ENCODE measurements at regions not wholly inside any gene's neighbourhood (a gene's known extent, or its start where the extent isn't known, plus 50 kb on each side); places are given as distances from the start of the nearest gene placed in this dataset.

GRCh38 chr1:214229736-214230135 is 51.2 kb upstream of the SMYD2 start:
- Mint-ChIP-seq H3K9me3 (no peaks in the 10 kb centered on the region), H3K36me3 (ENCODE audit: low read depth) (no peaks in the 10 kb centered on the region), H3K27ac (no peak overlapping the region), H3K27me3 (ENCODE audit: insufficient read depth, low read depth, poor library complexity) (peaks cover 8% of the 10 kb centered on the region), H3K4me1 (peaks cover 17% of the 10 kb centered on the region), H3K4me3 (no peak overlapping the region)
- Histone ChIP-seq H3K4me1 (ENCODE audit: insufficient read depth) (peaks cover 12% of the 10 kb centered on the region), H3K27me3 (ENCODE audit: insufficient read depth) (peaks cover 18% of the 10 kb centered on the region), H3K9me2 (ENCODE audit: insufficient read depth) (no peaks in the 10 kb centered on the region), H3K27ac (ENCODE audit: low read depth) (no peak overlapping the region), H3F3A (replicated peaks; ENCODE audit: low read depth) (no peaks in the 10 kb centered on the region), H2AFZ (no peak overlapping the region), H4K20me1 (replicated peaks; ENCODE audit: insufficient read depth) (no peaks in the 10 kb centered on the region), H3K79me2 (replicated peaks; ENCODE audit: insufficient read depth) (no peaks in the 10 kb centered on the region), H3K4me3 (no peak overlapping the region), H3K4me2 (no peak overlapping the region), H3K36me3 (ENCODE audit: insufficient read depth) (no peaks in the 10 kb centered on the region)
- TF ChIP-seq CTCF (conservative IDR thresholded peaks at IDR 0.05; ENCODE audit: low read depth in 2 of 2) (0 out of 4 replicates have a peak, but pooled peaks of 1 of the 2 experiments have one; percentile 9), ZNF462 (CRISPR knock-in tag; IDR thresholded peaks at IDR 0.05) (no peak), EZH2 (IDR thresholded peaks at IDR 0.05; ENCODE audit: low read depth, unreplicated experiment) (no peak), ZNF114 (CRISPR knock-in tag; IDR thresholded peaks at IDR 0.05) (no peak), EZH2phosphoT487 (IDR thresholded peaks at IDR 0.05; ENCODE audit: unreplicated experiment) (no peak), ZNF331 (CRISPR knock-in tag; IDR thresholded peaks at IDR 0.05; ENCODE audit: low read depth) (no peak)
- DNase-seq (ENCODE audit: low spot score) (peak; percentile 16), ATAC-seq (peak; percentile 55)

All from GM23338 (cell line).